COLO668 (cell line): ENCODE measurements at regions not wholly inside any gene's neighbourhood (a gene's known extent, or its start where the extent isn't known, plus 50 kb on each side); places are given as distances from the start of the nearest gene placed in this dataset.

Experiments used
- DNase-seq: peaks from one replicate; lab custom pipeline; 2025; ENCODE audit not compliant: unreplicated experiment; lab: John Stamatoyannopoulos, UW

- no peak for DNase-seq
Measured at GRCh38 chr9:95822583-95823431, 52.7 kb upstream of the ERCC6L2 start.

GRCh38 chr9:95822015-95822414 is 53.5 kb upstream of the ERCC6L2 start:
- DNase-seq, result no peak

- DNase-seq, result no peak
Measured at GRCh38 chr9:95820074-95820473, 55.4 kb upstream of the ERCC6L2 start.

GRCh38 chr9:95819636-95820035 is 55.9 kb upstream of the ERCC6L2 start:
- DNase-seq, result no peak

GRCh38 chr9:95817205-95817604 is 58.3 kb upstream of the ERCC6L2 start:
- DNase-seq, result no peak

- DNase-seq, result no peak
Measured at GRCh38 chr9:95816716-95817115, 58.8 kb upstream of the ERCC6L2 start.

GRCh38 chr9:95815961-95816360 is 59.5 kb upstream of the ERCC6L2 start:
- no peak for DNase-seq

GRCh38 chr9:95815133-95815532 is 60.4 kb upstream of the ERCC6L2 start:
- no peak for DNase-seq

GRCh38 chr9:95813923-95814322 is 61.6 kb upstream of the ERCC6L2 start:
- no peak for DNase-seq

GRCh38 chr9:95810814-95811213 is 64.7 kb upstream of the ERCC6L2 start:
- no peak for DNase-seq

GRCh38 chr9:95810133-95810532 is 65.4 kb upstream of the ERCC6L2 start:
- no peak for DNase-seq

- DNase-seq, result no peak
Measured at GRCh38 chr9:95809686-95810085, 65.8 kb upstream of the ERCC6L2 start.

- DNase-seq, result no peak
Measured at GRCh38 chr9:95808011-95808410, 67.5 kb upstream of the ERCC6L2 start.

- no peak for DNase-seq
Measured at GRCh38 chr9:95807326-95807947, 68.1 kb upstream of the ERCC6L2 start.

GRCh38 chr9:95803197-95803596 is 72.3 kb upstream of the ERCC6L2 start:
- no peak for DNase-seq

- DNase-seq, result no peak
Measured at GRCh38 chr9:95801797-95802196, 73.7 kb upstream of the ERCC6L2 start.

- DNase-seq, result peak; percentile 71
Measured at GRCh38 chr9:95796029-95796428, 79.5 kb upstream of the ERCC6L2 start.

- DNase-seq, result no peak
Measured at GRCh38 chr9:95793924-95794828, 81.3 kb upstream of the ERCC6L2 start.

- no peak for DNase-seq
Measured at GRCh38 chr9:95791695-95792094, 83.8 kb upstream of the ERCC6L2 start.

GRCh38 chr9:95791286-95791685 is 84.2 kb upstream of the ERCC6L2 start:
- DNase-seq, result no peak

GRCh38 chr9:95788521-95788991 is 86.9 kb upstream of the ERCC6L2 start:
- DNase-seq, result no peak
